Stimulated activated CD4-positive, alpha-beta T cell treated with anti-CD3 and anti-CD28 coated beads, Interleukin-15, amount 100 ng/mL, for 24 hours (primary cell): ENCODE measurements at regions not wholly inside any gene's neighbourhood (a gene's known extent, or its start where the extent isn't known, plus 50 kb on each side); places are given as distances from the start of the nearest gene placed in this dataset.

Source experiments
- DNase-seq: peaks from one replicate; pipeline ENCODE4 v3.0.0-alpha.2; 2020

DNA sequence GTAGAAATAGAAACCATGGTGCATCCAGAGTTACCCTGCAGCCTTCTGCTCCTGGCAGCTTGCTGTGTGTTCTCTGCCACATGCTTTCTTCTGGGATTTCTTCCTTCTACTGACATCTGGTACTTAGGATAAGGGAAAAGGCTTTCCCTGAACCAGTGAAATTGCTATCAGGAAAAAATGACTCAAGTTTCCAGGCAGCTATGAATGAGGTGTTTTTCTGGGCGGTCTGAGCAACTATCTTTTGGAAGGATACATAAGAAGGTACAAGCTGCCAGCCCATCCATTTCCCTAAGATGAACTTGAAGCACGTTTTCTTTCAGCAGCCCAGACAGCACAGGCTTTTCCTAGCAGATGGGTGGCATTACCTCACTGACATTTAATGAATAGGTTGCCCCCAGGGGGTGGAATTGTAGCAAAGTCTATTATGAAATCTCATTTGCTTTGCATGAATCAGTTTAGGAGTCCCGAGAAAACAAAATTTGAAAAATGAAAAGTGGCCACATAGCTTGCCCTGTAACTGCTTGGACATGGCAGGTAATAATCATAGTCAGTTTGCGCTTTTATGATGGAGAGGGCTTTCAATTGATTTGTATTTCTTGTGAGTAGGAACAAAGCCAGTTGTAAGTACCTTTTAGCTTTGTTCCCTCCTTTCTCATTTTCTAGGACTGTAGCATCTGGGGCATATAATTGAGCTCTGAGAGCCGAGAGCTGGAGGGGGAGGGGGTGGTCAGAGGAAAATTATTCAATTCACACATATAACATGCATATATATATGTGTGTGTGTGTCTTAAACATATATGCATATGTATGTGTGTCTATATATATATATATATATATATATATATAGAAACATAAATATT is 108.5 kb downstream of the C9orf152 start:
- DNase-seq: no peak

DNA sequence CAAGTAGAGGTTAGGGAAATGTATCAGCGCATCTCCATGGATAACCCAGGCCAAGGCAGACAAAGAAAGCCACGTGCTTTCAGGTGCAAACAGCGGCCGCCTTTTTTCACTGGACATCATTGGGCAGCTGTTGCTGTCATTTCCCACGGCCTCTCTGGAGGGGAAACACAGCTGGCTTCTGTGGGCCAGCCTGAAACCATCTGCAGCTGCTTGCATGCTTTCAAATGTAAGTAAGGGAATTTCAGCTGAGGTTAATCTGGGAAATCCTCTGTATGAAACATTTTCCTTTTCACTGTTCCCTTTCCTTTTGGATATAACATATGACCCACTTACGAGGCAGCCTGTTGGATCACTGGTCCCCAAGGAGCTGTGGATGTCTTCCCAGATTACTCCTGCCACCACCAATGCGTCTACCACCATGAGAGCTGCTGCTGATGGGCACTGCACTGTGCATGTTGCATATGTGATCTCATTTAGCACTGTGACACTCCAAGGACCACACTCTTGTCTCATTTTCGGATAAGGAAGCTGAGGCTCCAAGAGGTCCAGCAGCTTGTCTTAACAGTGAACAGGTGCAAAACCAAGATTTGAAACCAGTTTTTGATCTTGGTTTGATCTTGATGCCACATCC is 106.3 kb downstream of the C9orf152 start:
- no peak for DNase-seq

DNA sequence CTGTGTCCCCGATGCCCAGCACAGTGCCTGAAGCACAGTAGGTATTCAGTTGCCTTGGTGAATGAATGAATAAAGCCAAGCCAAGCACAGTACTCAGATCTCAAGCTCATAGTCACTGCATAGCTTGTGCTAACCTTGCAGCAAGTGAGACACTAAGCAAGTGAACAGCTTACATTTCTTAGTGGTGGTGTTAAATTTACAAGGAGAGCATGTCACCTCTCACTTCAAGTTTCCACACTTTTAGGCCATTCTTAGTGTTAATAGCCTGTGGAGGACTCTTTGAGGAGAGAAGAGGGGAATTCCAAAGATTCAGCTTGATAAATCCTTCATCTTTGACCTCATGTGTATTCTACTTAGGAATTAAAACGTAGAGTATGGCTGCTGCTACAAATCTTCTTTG is 104.7 kb downstream of the C9orf152 start:
- DNase-seq: no peak

DNA sequence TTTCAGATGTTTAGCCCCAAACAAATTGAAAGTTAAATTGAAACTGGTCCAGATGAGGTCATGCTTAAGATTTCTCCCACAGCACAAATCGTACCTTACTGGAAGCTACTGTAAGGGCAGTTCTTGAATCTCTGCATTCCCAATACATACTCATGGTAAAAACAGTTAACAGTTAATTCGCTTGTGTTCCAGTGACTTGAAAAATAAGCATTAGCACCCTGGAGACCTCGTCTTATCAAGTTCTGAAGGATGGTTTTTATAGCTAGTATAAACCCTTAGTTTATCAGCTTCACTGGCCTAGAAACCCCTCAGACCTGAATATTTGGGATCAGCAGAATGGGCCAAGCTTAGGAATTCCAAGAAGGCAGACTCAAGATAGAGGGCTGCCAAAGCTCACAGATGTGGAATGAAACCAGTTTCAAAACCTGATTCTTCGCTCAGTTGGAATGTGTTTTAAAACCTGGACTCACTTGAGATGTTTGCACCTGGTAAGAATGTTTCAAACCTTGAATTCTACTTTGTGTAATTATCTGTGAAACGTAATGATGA is 103.6 kb downstream of the C9orf152 start:
- no peak for DNase-seq

DNA sequence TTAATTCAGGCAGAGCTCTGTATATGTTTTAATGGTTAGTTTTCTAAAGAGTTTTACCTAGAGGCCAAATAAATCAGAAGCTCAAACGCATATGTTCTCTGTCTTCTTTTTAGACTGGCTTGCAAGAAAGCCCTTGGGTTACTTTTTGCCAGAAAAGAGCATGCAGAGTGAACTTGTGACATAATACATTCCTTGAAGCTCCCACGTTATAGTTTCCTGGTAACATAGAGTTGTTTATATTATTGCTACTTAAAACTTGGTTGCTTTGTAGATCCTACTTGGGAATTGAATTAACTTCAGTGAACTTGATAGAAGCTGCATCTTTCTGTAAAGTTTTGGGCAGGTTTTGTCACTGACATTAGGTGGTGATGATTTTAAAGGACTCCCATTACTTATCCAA is 102.9 kb downstream of the C9orf152 start:
- no peak for DNase-seq

DNA sequence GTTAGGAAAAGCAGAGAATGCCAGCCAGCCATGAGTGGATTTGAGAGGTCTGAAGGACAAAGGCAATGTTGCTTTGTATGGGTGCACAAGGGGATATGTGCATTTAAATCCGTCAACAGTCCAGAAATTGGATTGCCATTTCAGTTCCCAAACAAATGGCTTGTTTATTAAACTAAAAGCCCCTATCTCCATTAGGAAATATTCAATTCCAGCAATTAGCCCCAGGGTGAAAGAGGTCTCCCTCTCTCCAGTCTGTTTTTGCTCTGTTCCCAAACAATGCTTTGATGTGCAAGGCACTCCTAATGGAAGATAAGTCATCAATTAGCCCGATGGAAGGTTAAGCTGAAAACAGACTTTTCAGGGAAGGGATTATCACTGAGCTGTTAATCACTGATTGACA is 101.3 kb downstream of the C9orf152 start:
- no peak for DNase-seq

DNA sequence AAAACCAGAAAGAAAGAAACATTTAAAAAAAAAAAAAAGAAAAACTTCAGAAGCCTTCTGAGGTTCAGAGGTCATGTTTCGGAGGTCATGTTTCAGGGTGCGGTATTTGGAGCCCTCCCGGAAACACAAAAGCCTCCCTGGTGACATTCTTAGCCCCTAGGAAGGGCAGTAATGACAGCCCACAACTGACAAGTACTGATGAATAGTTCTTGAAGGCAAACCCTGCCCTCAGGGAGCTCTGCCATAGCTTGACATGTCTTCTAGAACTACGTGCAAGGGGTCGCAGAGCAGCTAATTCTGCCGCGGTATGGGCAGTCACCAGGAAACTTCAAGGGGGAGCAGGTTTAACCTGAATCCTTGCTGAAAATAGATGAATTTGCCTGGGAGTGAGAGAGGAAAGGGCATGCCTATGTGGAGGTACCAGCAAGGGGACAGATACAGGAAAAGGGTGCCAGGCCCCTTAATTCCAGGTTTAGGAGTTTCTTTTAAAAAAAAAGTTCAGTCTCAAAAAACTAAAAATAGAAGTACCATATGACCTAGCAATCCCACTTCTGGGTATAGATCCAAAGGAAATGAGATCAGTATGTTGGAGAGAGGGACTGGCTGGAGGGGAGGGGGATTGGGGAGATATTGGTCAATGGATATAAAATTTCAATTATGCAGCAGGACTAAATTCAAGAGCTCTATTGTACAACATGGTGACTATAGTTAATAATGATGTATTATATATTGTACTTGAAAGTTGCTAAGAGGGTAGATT is 98.4 kb downstream of the C9orf152 start:
- no peak for DNase-seq

DNA sequence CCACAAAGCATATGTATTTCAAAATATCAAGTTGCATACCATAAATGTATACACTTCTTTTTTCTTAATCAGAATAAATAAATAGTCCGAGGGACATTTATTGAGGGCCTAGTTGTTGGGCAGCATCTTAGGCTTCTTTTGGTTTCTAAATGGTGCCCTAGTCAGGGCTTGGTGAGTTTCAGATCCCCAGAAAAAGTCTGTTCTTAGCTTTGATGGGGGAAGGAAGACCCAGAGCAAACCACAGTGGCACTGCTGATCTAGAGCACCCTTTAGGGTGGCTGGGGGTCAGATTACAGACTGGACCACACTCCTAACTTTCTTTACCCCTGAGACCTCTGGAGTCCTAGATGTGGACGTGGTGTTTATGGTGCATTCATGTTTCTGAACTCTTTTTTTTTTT is 97.8 kb downstream of the C9orf152 start:
- DNase-seq: no peak

DNA sequence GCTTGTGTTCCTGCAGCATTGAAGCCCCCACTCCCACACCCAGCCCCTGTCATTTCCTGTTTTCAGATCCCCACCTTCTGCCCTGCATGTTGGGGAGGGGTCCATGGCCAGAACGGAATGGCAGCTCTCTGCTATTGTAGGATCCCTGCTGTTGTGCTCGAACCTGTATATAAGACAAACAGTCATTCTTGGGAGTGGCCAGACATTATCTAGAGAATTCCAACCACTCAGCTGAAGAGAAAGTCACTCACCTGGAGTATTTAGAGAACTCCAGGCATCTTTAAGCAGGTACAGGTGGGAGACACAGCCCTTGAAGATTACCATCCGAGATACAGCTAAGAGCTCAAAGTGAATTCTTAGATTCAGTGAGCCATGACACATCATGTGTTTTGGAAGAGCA is 96.1 kb downstream of the C9orf152 start:
- DNase-seq: no peak

DNA sequence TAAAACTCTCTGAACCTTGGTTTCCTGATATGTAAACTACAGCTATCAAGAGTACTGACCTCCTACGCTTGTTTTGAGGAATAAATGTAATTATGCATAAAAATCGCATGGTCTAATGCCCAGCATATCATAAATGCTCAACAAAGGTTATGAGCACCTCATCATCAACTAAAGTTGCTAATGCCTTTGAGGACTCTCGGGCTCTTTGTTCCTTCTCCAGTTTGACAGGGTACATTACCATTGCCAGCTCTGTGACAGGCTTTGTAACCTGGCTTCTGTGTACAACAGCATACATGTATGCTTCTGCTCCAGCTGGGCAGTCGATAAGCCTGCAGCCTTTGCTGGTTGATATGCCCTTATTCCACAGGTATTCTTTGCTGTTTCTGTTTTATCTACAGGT is 95.2 kb downstream of the C9orf152 start:
- DNase-seq: no peak

DNA sequence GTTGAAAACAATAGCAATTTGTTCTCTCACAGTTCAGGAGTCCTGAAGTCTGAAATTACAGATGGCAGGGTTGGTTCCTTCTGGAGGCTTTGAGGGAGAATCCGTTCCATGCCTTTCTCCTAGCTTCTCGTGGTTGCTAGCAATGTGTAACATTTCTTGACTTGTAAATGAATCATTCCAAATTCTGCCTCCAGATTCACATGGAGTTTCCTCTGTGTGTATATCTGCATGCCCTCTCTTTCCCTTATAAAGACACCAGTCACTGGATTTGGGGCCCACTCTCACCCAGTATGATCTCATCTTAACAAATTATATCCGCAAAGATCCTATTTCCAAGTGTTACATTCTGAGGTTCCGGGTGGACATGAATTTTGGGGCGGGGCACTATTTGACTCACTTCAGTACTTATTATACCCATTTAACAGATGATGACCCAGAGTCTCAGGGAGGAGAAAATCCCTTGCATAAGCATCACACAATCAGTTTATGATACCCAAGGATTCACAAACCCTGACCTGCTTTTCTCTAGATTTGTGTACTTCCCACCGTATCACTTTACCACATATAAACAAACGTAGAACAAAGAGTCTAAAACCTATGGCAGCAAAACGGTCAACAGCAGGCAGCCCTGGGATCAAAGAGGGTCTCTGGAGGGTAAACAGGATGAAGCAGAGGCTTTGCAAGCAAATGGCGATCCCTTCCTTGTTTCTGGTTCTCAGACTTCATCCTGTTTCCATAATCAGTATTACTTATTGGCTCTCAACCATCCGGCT is 93.7 kb downstream of the C9orf152 start:
- DNase-seq: no peak

DNA sequence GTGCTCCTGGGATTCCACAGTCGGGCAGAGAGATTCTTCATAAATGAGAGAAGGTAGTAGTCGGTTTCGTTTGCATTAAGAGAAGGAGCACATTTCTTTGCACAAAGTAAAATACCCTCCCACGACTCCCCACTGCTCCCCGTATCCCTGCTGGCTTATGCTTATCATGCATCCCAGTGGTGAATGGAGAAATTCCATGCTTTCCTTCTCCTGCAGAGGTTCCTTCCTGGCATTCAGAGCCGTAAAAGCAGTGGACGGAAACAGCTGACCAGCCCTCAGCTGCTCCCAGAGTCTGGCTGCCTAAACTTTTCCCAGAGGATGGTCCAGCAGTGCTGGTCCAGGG is 93.1 kb downstream of the C9orf152 start:
- DNase-seq: no peak

DNA sequence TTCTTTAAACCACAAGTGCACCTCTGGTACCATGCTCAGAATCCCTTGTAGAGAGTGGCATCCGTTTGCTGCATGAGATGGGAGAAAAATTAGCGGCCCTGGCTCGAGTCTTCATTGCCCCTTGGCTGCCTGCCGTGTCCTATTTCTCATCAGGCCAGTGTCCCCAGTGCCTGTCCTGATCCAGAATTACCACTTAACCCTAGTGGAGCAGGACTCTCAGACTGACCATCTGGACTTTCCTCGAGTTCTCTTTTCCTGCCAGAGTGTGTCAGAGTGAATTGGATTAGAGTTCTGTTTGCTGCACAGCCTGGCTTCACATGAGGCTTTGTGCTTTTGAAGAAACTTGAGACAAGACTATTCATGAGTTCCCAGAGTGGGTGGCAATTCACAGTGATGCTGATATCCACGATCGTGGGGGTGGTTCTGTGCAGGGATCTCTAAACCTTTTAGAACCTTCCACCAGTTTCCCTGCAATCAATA is 92.6 kb downstream of the C9orf152 start:
- no peak for DNase-seq

DNA sequence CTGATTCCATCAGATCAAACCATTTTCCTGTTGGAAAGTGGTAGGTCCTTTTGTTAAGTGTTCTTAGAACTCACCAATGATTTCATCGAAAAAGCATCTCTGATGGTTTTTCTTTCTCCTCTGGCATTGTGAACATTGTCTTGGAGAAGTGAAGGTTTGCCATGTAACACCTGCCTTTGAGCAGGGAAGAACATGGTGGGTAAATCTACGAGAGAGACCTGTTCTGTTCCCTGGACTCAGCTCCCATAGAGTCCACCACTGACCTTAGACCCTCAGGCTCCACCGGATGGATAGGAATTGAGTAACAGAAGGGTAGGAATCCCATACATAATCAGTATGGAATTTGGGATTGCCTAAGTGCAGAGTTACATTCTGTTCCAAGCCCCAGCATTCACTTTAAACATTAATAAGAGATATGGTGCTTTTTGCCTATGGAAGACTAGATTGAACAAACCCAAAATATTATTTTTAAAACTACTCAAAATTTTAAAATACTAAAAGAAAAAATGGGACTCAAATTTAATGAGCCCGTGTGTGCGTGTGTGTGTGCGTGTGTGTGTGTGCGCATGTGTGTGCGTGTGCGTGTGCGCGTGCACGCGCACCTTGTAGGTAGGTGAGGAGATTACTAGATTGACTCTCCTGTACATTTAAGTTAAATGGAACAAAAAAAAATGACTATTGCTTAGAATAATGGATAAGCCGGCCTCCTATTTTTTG is 92.0 kb downstream of the C9orf152 start:
- DNase-seq: no peak

DNA sequence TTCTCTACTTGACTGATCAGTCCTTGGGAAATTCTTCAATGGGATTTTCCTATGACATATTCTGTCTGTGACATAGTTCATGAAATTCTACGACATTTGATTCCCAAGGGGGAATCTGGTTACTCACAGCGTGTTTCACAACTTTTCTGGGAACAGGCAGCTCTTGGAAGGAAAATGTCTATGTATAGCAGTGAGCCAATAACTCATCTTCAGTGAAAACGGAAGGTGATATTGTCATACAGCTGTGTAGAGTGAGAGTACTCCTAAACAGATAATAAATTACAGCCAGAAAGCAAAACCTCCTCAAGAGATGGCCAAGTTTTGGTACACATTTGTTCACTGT is 91.4 kb downstream of the C9orf152 start:
- DNase-seq: no peak

DNA sequence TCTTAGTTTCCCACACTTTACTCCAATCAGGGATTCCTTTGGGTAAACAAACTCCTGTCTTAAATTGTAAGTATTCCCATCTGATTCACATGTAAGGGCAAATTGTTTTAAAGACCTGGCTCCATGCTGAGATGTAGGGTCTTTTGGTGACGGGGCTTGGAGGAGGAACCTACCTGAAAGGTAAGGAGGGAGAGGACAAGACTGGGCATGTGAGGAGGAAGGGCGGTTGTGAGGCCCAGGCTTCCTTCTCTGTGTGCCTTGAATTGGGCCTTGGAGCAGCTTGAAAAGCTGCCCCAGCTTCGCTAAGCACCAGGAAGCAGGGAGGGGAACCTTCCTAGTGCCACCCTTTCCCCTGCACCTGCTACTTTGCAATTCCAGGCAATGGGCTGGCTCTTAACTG is 86.8 kb downstream of the C9orf152 start:
- no peak for DNase-seq

DNA sequence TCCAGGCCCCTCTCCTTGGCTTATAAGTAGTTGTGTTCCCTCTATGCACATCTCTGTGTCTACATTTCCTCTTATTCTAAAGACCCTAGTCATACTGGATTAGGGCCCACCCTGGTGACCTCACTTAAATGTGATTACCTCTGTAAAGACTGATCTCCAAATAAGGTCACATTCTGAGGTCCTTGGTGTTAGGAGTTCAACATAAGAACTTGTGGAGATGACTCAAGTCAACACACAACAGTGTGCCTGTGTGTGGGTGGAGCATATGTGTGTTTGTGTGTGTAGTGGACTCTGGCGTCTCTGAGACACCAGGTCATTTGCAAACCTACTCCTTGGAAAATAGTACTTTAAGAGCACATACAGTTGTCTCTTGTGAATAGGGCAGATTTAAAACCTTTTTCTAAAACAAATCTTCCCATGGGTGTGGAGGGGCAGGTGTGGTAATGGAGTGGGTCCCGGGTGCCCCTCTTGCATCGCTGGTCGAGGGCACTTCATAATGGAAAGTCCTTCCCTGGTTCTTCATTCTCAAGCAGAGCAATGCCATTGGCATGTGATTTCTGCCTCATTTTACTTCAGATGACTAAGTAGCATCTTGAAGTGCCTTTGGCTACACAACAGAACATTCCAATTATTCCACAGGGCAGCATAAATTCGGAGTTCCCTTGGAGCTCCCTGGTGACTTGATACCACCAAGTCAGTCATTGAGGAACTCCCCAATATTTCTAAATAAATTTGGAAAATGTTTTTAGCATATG is 84.4 kb downstream of the C9orf152 start:
- DNase-seq: no peak

DNA sequence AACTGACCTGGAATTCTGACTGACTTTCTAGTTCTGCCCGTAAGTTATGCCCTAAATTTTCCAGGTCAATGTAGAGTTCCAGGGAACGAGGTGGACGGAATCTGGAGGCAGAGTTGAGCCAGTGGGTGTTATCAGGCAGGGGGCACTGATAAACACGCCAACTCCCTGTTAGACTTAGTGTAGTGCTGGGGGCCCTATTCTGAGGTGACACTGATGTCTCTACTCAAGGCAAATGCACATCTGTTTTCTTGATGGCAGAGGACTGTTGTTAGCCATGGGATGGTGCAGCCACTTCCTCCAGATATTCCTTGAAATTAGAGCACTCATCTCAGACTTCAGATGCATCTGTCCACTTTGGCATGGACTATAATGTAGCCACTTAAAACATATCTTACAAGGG is 83.5 kb downstream of the C9orf152 start:
- no peak for DNase-seq

DNA sequence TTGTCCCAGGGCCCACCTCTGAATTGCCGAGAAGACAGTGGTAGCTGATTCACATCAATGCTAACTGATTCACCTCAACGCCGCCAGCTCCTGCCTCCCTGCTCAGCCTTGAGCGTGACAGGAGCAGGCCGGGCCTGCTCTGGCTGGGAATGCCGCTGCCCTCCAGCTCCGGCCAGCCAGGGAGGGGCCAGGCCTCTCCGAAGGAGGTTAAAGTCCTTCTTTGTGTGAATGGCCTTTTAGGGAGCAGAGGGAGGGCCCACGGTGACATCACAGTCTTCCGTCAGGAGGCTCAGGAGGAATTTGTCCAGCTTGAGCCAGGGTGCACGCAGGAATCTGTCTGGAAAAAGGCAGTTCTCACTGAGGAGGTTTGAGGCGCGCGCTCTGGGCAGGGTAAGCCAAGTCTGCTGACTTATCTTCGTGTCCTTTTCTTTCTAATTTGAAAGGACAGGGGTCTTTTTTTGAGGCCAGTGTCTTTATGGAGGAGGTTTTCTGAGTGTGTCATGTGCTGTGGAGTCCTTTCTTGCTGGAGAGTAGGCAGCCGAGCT is 82.7 kb downstream of the C9orf152 start:
- DNase-seq: no peak

DNA sequence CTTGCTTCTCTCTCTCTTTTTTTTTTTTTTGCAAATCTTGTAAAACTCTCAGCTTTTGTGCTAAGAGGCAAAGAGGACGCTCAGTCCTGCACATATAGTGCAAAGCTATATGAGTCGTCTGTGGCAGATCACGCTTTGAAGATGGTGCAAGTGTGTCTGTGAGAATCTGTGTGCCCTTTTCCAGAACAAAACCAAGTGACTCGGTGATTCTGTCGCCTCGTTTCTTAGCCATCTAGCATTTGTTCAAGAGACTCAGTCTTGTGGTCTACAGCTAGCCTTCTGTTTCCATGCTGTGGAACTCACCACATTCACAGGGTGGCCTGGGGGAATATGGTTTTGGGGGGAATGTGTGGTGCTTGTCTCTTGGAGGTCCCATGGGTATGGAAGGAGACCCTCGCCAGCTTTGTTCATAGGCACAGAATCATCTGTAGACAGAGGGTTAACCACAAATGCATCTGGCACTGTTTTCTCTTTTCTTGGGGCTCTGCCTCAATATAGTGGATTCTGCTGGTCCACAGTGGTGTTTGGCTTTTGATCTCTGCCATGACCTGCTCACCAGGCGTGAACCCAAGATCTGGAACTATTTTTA is 82.1 kb downstream of the C9orf152 start:
- DNase-seq: no peak

DNA sequence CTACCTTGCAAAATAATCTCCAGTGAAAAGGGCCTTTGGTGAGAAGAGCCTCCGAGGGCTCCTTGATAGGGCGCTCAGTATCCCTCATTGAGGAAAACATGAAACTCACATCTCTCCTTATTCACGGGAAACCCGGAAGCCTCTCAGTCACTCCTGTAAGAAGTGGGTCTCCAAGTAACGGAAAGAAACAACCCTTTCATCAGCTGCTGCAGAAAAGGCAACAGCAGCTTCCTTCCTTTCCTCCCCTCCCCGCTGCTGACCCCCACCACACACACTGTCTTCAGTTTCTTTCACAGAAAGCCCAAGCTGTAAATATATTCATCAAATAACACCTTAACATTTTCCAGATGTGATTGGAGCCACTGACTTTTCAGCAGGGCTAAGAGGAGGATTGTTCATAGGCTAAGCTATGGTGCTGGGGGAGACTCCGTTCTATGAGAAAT is 81.4 kb downstream of the C9orf152 start:
- DNase-seq: no peak
